ENCODE measurements at regions not wholly inside any gene's neighbourhood (a gene's known extent, or its start where the extent isn't known, plus 50 kb on each side); places are given as distances from the start of the nearest gene placed in this dataset.

- peak overlapping the region in 1 of 7 donors; percentile 38 for H3K27ac Mint-ChIP-seq
- intact Hi-C loops (cut with micrococcal nuclease): no loop called here
- Histone ChIP-seq H2AFZ (ENCODE audit: insufficient read depth, low read depth, low read length, poor library complexity, severe bottlenecking) (no peak overlapping the region), H3K4me1 (ENCODE audit: control insufficient read depth in 1 of 2, insufficient read depth in 2 of 2, low read length in 2 of 2) (no peaks in the 10 kb centered on the region), H3K79me2 (ENCODE audit: insufficient read depth, low read length) (no peaks in the 10 kb centered on the region), H3K4me3 (replicated peaks in 1 of 3; ENCODE audit: low read depth in 2 of 3, low read length in 3 of 3) (no peak overlapping the region), H3K9ac (ENCODE audit: insufficient read depth, low read length, poor library complexity, severe bottlenecking) (no peak overlapping the region), H3K36me3 (replicated peaks in 1 of 2; ENCODE audit: control insufficient read depth in 1 of 2, insufficient read depth in 2 of 2, low read length in 2 of 2) (no peaks in the 10 kb centered on the region), H3K27ac (ENCODE audit: low read depth in 1 of 2, low read length in 2 of 2) (no peak overlapping the region), H3K27me3 (ENCODE audit: control insufficient read depth in 2 of 2, insufficient read depth in 2 of 2, low read length in 2 of 2) (no peaks in the 10 kb centered on the region), H4K20me1 (ENCODE audit: insufficient read depth, low read length) (no peaks in the 10 kb centered on the region), H3K4me2 (replicated peaks; ENCODE audit: extremely low read depth, low read length, poor library complexity, severe bottlenecking) (no peak overlapping the region), H3K9me3 (replicated peaks in 1 of 2; ENCODE audit: control insufficient read depth in 1 of 2, insufficient read depth in 1 of 2, low read length in 2 of 2) (peaks cover 0 to 12% of the 10 kb centered on the region in 2 donors)
- no peak for DNase-seq
- TF ChIP-seq CTCF (IDR thresholded peaks at IDR 0.05): no peak
- no peaks in the 10 kb centered on the region for H3K4me1 Mint-ChIP-seq
- H3K36me3 Mint-ChIP-seq: no peaks in the 10 kb centered on the region
- H3K9me3 Mint-ChIP-seq: peaks cover 2 to 16% (median 4%) of the 10 kb centered on the region in 7 donors
- H3K4me3 Mint-ChIP-seq: no peak overlapping the region
- WGBS (ENCODE audit: insufficient coverage): 68% methylated on average over 37 of the region's 43 CpGs
- peaks cover 0 to 8% (median 8%) of the 10 kb centered on the region in 3 donors for H3K27me3 Mint-ChIP-seq (ENCODE audit: low read depth in 3 of 3)
These were observed 65.2 kb upstream of the SALL3 start for GRCh38 chr18:78914249-78914935.

GRCh38 chr18:78915446-78916008 is 64.1 kb upstream of the SALL3 start:
- Histone ChIP-seq H3K9me3 (replicated peaks in 1 of 2; ENCODE audit: control insufficient read depth in 1 of 2, insufficient read depth in 1 of 2, low read length in 2 of 2) (peaks cover 0 to 12% of the 10 kb centered on the region in 2 donors), H3K79me2 (ENCODE audit: insufficient read depth, low read length) (no peaks in the 10 kb centered on the region), H3K9ac (ENCODE audit: insufficient read depth, low read length, poor library complexity, severe bottlenecking) (no peak overlapping the region), H3K27me3 (ENCODE audit: control insufficient read depth in 2 of 2, insufficient read depth in 2 of 2, low read length in 2 of 2) (no peaks in the 10 kb centered on the region), H2AFZ (ENCODE audit: insufficient read depth, low read depth, low read length, poor library complexity, severe bottlenecking) (no peak overlapping the region), H3K4me1 (ENCODE audit: control insufficient read depth in 1 of 2, insufficient read depth in 2 of 2, low read length in 2 of 2) (no peaks in the 10 kb centered on the region), H3K27ac (ENCODE audit: low read depth in 1 of 2, low read length in 2 of 2) (no peak overlapping the region), H4K20me1 (ENCODE audit: insufficient read depth, low read length) (no peaks in the 10 kb centered on the region), H3K36me3 (replicated peaks in 1 of 2; ENCODE audit: control insufficient read depth in 1 of 2, insufficient read depth in 2 of 2, low read length in 2 of 2) (no peaks in the 10 kb centered on the region), H3K4me3 (replicated peaks in 1 of 3; ENCODE audit: low read depth in 2 of 3, low read length in 3 of 3) (no peak overlapping the region), H3K4me2 (replicated peaks; ENCODE audit: extremely low read depth, low read length, poor library complexity, severe bottlenecking) (no peak overlapping the region)
- Mint-ChIP-seq H3K9me3 (peaks cover 2 to 16% (median 4%) of the 10 kb centered on the region in 7 donors), H3K4me1 (no peaks in the 10 kb centered on the region), H3K4me3 (no peak overlapping the region), H3K27ac (no peak overlapping the region), H3K27me3 (ENCODE audit: low read depth in 3 of 3) (peaks cover 0 to 8% (median 8%) of the 10 kb centered on the region in 3 donors), H3K36me3 (no peaks in the 10 kb centered on the region)
- intact Hi-C loops (cut with micrococcal nuclease): no loop called here
- 90% methylated on average over 15 of the region's 16 CpGs for WGBS (ENCODE audit: insufficient coverage)
- no peak for TF ChIP-seq CTCF (IDR thresholded peaks at IDR 0.05)
- no peak for DNase-seq
